Astrocyte of the spinal cord (primary cell): ENCODE measurements at regions not wholly inside any gene's neighbourhood (a gene's known extent, or its start where the extent isn't known, plus 50 kb on each side); places are given as distances from the start of the nearest gene placed in this dataset.

Experiments
- DNase-seq: peaks from one replicate; pipeline ENCODE4 v3.0.0; 2011; ENCODE audit warnings: low read depth, low spot score
- H3K4me3 ChIP-seq: 2 replicates; pipeline ENCODE4 v1.5.1; 2011; ENCODE audit warnings: low read depth, mild to moderate bottlenecking, low read length, moderate library complexity
- CTCF ChIP-seq: IDR thresholded peaks from 2 replicates; pipeline ENCODE4 v1.5.1; 2012; ENCODE audit warnings: low read depth, mild to moderate bottlenecking, low read length, inconsistent platforms
- in situ Hi-C: cut with HindIII; loops from 2 replicates; pipeline ENCODE4 v1.10.0; 2017; ENCODE audit warnings: low sequenced_read_pairs

- no peak for DNase-seq
- no peak for TF ChIP-seq CTCF
- H3K4me3 ChIP-seq = no peak overlapping the region
- in situ Hi-C loops = no loop called here
Measured at GRCh38 chr13:65633806-65634205, 1596.3 kb downstream of the PCDH9 start.

- H3K4me3 ChIP-seq = no peak overlapping the region
- no peak for TF ChIP-seq CTCF
- DNase-seq = peak; percentile 4
- in situ Hi-C loops = no loop called here
Measured at GRCh38 chr13:65631078-65631477, 1599.1 kb downstream of the PCDH9 start.

- no peak for DNase-seq
- no peak overlapping the region for H3K4me3 ChIP-seq
- TF ChIP-seq CTCF = no peak
- in situ Hi-C loops = no loop called here
Measured at GRCh38 chr13:65629926-65630325, 1600.2 kb downstream of the PCDH9 start.

- in situ Hi-C loops = no loop called here
- DNase-seq = no peak
- TF ChIP-seq CTCF = no peak
- no peak overlapping the region for H3K4me3 ChIP-seq
Measured at GRCh38 chr13:65623148-65623547, 1607.0 kb downstream of the PCDH9 start.

- no peak for TF ChIP-seq CTCF
- no peak for DNase-seq
- in situ Hi-C loops = no loop called here
- H3K4me3 ChIP-seq = no peak overlapping the region
Measured at GRCh38 chr13:65615506-65615905, 1614.6 kb downstream of the PCDH9 start.

- in situ Hi-C loops = no loop called here
- DNase-seq = no peak
- no peak overlapping the region for H3K4me3 ChIP-seq
- TF ChIP-seq CTCF = peak; percentile 32
Measured at GRCh38 chr13:65613004-65613403, 1617.1 kb downstream of the PCDH9 start.

- no peak for DNase-seq
- no peak overlapping the region for H3K4me3 ChIP-seq
- in situ Hi-C loops = no loop called here
- no peak for TF ChIP-seq CTCF
Measured at GRCh38 chr13:65609350-65609749, 1620.8 kb downstream of the PCDH9 start.
